ENCODE measurements at regions not wholly inside any gene's neighbourhood (a gene's known extent, or its start where the extent isn't known, plus 50 kb on each side); places are given as distances from the start of the nearest gene placed in this dataset.

GRCh38 chr1:209509039-209509438 is 74.5 kb upstream of the CAMK1G start:
- H3K4me1 ChIP-seq (ENCODE audit: control insufficient read depth, low read depth, low read length) = peaks cover 18% of the 10 kb centered on the region
- no peaks in the 10 kb centered on the region for H3K36me3 ChIP-seq (ENCODE audit: control insufficient read depth, insufficient read depth, low read length)
- H4K8ac ChIP-seq (ENCODE audit: low read depth, low read length) = no peak overlapping the region
- no peak overlapping the region for H3K23ac ChIP-seq (ENCODE audit: low read length)
- peak overlapping the region; percentile 11 for H3K56ac ChIP-seq (ENCODE audit: low read length)
- H3K4ac ChIP-seq (ENCODE audit: low read depth, low read length) = peak overlapping the region; percentile 21
- WGBS (ENCODE audit: extremely low coverage, insufficient coverage, low lambda C conversion rate) = no CpG with 5 or more reads among the region's 5 CpGs
- H3K79me1 ChIP-seq (ENCODE audit: low read length) = no peaks in the 10 kb centered on the region
- H3K4me3 ChIP-seq (ENCODE audit: low read length) = no peak overlapping the region
- no peaks in the 10 kb centered on the region for H3K79me2 ChIP-seq (ENCODE audit: control insufficient read depth, insufficient read depth, low read length)
- no peaks in the 10 kb centered on the region for H3K27me3 ChIP-seq (ENCODE audit: insufficient read depth, low read length, poor library complexity)
- no peak overlapping the region for H2BK120ac ChIP-seq (ENCODE audit: low read depth, low read length)
- H2BK5ac ChIP-seq (ENCODE audit: low read length) = no peak overlapping the region
- H2AK5ac ChIP-seq (ENCODE audit: low read length) = no peak overlapping the region
- H3K18ac ChIP-seq (ENCODE audit: low read length) = peak overlapping the region; percentile 60
- H3K27ac ChIP-seq (ENCODE audit: low read depth, low read length) = no peak overlapping the region
- no peak overlapping the region for H3K9ac ChIP-seq (ENCODE audit: low read length)
- no peak overlapping the region for H2BK15ac ChIP-seq (replicated peaks; ENCODE audit: low read depth)
- DNase-seq = no peak
- H3K4me2 ChIP-seq (ENCODE audit: low read length) = no peak overlapping the region
- no peak overlapping the region for H4K5ac ChIP-seq (ENCODE audit: low read length)

GRCh38 chr1:209510063-209510462 is 73.5 kb upstream of the CAMK1G start:
- DNase-seq = peak; percentile 87
- H2BK15ac ChIP-seq (replicated peaks; ENCODE audit: low read depth) = no peak overlapping the region
- H3K79me1 ChIP-seq (ENCODE audit: low read length) = no peaks in the 10 kb centered on the region
- H3K4ac ChIP-seq (ENCODE audit: low read depth, low read length) = peak overlapping the region; percentile 93
- no peak overlapping the region for H3K4me3 ChIP-seq (ENCODE audit: low read length)
- H2BK120ac ChIP-seq (ENCODE audit: low read depth, low read length) = no peak overlapping the region
- H3K4me2 ChIP-seq (ENCODE audit: low read length) = no peak overlapping the region
- no peak overlapping the region for H2BK5ac ChIP-seq (ENCODE audit: low read length)
- H4K5ac ChIP-seq (ENCODE audit: low read length) = no peak overlapping the region
- H3K36me3 ChIP-seq (ENCODE audit: control insufficient read depth, insufficient read depth, low read length) = no peaks in the 10 kb centered on the region
- no peak overlapping the region for H3K56ac ChIP-seq (ENCODE audit: low read length)
- no peak overlapping the region for H3K23ac ChIP-seq (ENCODE audit: low read length)
- H2AK5ac ChIP-seq (ENCODE audit: low read length) = no peak overlapping the region
- H3K27ac ChIP-seq (ENCODE audit: low read depth, low read length) = no peak overlapping the region
- H3K79me2 ChIP-seq (ENCODE audit: control insufficient read depth, insufficient read depth, low read length) = no peaks in the 10 kb centered on the region
- H3K27me3 ChIP-seq (ENCODE audit: insufficient read depth, low read length, poor library complexity) = no peaks in the 10 kb centered on the region
- H3K18ac ChIP-seq (ENCODE audit: low read length) = no peak overlapping the region
- H3K9ac ChIP-seq (ENCODE audit: low read length) = no peak overlapping the region
- WGBS (ENCODE audit: extremely low coverage, insufficient coverage, low lambda C conversion rate) = no CpG with 5 or more reads among the region's 4 CpGs
- H4K8ac ChIP-seq (ENCODE audit: low read depth, low read length) = no peak overlapping the region
- peaks cover 15% of the 10 kb centered on the region for H3K4me1 ChIP-seq (ENCODE audit: control insufficient read depth, low read depth, low read length)

- H3K4ac ChIP-seq (ENCODE audit: low read depth, low read length) = no peak overlapping the region
- no peak for DNase-seq
- no peak overlapping the region for H3K9ac ChIP-seq (ENCODE audit: low read length)
- no peak overlapping the region for H2BK120ac ChIP-seq (ENCODE audit: low read depth, low read length)
- H3K56ac ChIP-seq (ENCODE audit: low read length) = no peak overlapping the region
- no peak overlapping the region for H3K23ac ChIP-seq (ENCODE audit: low read length)
- H2BK5ac ChIP-seq (ENCODE audit: low read length) = no peak overlapping the region
- no peak overlapping the region for H2AK5ac ChIP-seq (ENCODE audit: low read length)
- H3K18ac ChIP-seq (ENCODE audit: low read length) = no peak overlapping the region
- H3K27ac ChIP-seq (ENCODE audit: low read depth, low read length) = no peak overlapping the region
- H2BK15ac ChIP-seq (replicated peaks; ENCODE audit: low read depth) = no peak overlapping the region
- H4K8ac ChIP-seq (ENCODE audit: low read depth, low read length) = no peak overlapping the region
- no CpG with 5 or more reads among the region's 3 CpGs for WGBS (ENCODE audit: extremely low coverage, insufficient coverage, low lambda C conversion rate)
- H3K36me3 ChIP-seq (ENCODE audit: control insufficient read depth, insufficient read depth, low read length) = no peaks in the 10 kb centered on the region
- no peak overlapping the region for H3K4me2 ChIP-seq (ENCODE audit: low read length)
- H3K4me3 ChIP-seq (ENCODE audit: low read length) = no peak overlapping the region
- no peak overlapping the region for H4K5ac ChIP-seq (ENCODE audit: low read length)
- H3K79me1 ChIP-seq (ENCODE audit: low read length) = no peaks in the 10 kb centered on the region
- H3K79me2 ChIP-seq (ENCODE audit: control insufficient read depth, insufficient read depth, low read length) = no peaks in the 10 kb centered on the region
- H3K27me3 ChIP-seq (ENCODE audit: insufficient read depth, low read length, poor library complexity) = no peaks in the 10 kb centered on the region
- H3K4me1 ChIP-seq (ENCODE audit: control insufficient read depth, low read depth, low read length) = peaks cover 8% of the 10 kb centered on the region
Observed at GRCh38 chr1:209511169-209511568, 72.3 kb upstream of the CAMK1G start.

GRCh38 chr1:209512821-209513220 is 70.7 kb upstream of the CAMK1G start:
- Histone ChIP-seq H2BK120ac (ENCODE audit: low read depth, low read length) (peak overlapping the region; percentile 29), H3K4me2 (ENCODE audit: low read length) (no peak overlapping the region), H3K23ac (ENCODE audit: low read length) (no peak overlapping the region), H3K4me1 (ENCODE audit: control insufficient read depth, low read depth, low read length) (peaks cover 5% of the 10 kb centered on the region), H4K8ac (ENCODE audit: low read depth, low read length) (no peak overlapping the region), H4K5ac (ENCODE audit: low read length) (no peak overlapping the region), H3K18ac (ENCODE audit: low read length) (peak overlapping the region; percentile 33), H3K79me2 (ENCODE audit: control insufficient read depth, insufficient read depth, low read length) (no peaks in the 10 kb centered on the region), H3K36me3 (ENCODE audit: control insufficient read depth, insufficient read depth, low read length) (no peaks in the 10 kb centered on the region), H3K4me3 (ENCODE audit: low read length) (no peak overlapping the region), H2BK5ac (ENCODE audit: low read length) (peak overlapping the region; percentile 38), H3K27me3 (ENCODE audit: insufficient read depth, low read length, poor library complexity) (no peaks in the 10 kb centered on the region), H3K79me1 (ENCODE audit: low read length) (no peaks in the 10 kb centered on the region), H3K4ac (ENCODE audit: low read depth, low read length) (no peak overlapping the region), H2AK5ac (ENCODE audit: low read length) (no peak overlapping the region), H3K27ac (ENCODE audit: low read depth, low read length) (no peak overlapping the region), H3K9ac (ENCODE audit: low read length) (no peak overlapping the region), H2BK15ac (replicated peaks; ENCODE audit: low read depth) (no peak overlapping the region), H3K56ac (ENCODE audit: low read length) (peak overlapping the region; percentile 75)
- no peak for DNase-seq
- no CpG with 5 or more reads among the region's 6 CpGs for WGBS (ENCODE audit: extremely low coverage, insufficient coverage, low lambda C conversion rate)

GRCh38 chr1:209513226-209513625 is 70.3 kb upstream of the CAMK1G start:
- peak overlapping the region; percentile 38 for H2BK5ac ChIP-seq (ENCODE audit: low read length)
- H3K27ac ChIP-seq (ENCODE audit: low read depth, low read length) = no peak overlapping the region
- H3K4me3 ChIP-seq (ENCODE audit: low read length) = no peak overlapping the region
- H3K79me1 ChIP-seq (ENCODE audit: low read length) = no peaks in the 10 kb centered on the region
- WGBS (ENCODE audit: extremely low coverage, insufficient coverage, low lambda C conversion rate) = no CpG with 5 or more reads among the region's 5 CpGs
- peak overlapping the region; percentile 29 for H2BK120ac ChIP-seq (ENCODE audit: low read depth, low read length)
- H2AK5ac ChIP-seq (ENCODE audit: low read length) = no peak overlapping the region
- H2BK15ac ChIP-seq (replicated peaks; ENCODE audit: low read depth) = no peak overlapping the region
- H4K5ac ChIP-seq (ENCODE audit: low read length) = no peak overlapping the region
- no peaks in the 10 kb centered on the region for H3K27me3 ChIP-seq (ENCODE audit: insufficient read depth, low read length, poor library complexity)
- H3K18ac ChIP-seq (ENCODE audit: low read length) = peak overlapping the region; percentile 33
- peaks cover 5% of the 10 kb centered on the region for H3K4me1 ChIP-seq (ENCODE audit: control insufficient read depth, low read depth, low read length)
- no peaks in the 10 kb centered on the region for H3K36me3 ChIP-seq (ENCODE audit: control insufficient read depth, insufficient read depth, low read length)
- H4K8ac ChIP-seq (ENCODE audit: low read depth, low read length) = no peak overlapping the region
- H3K23ac ChIP-seq (ENCODE audit: low read length) = no peak overlapping the region
- H3K9ac ChIP-seq (ENCODE audit: low read length) = no peak overlapping the region
- H3K56ac ChIP-seq (ENCODE audit: low read length) = peak overlapping the region; percentile 75
- H3K4ac ChIP-seq (ENCODE audit: low read depth, low read length) = no peak overlapping the region
- peak; percentile 89 for DNase-seq
- H3K4me2 ChIP-seq (ENCODE audit: low read length) = no peak overlapping the region
- H3K79me2 ChIP-seq (ENCODE audit: control insufficient read depth, insufficient read depth, low read length) = no peaks in the 10 kb centered on the region
